A549 (cell line): ENCODE measurements at regions not wholly inside any gene's neighbourhood (a gene's known extent, or its start where the extent isn't known, plus 50 kb on each side); places are given as distances from the start of the nearest gene placed in this dataset.

Source experiments
- ATAC-seq, 2 experiments: fragments of 200-7000 bp in 1 of 2; fragments of >200 bp in 1 of 2; cut with Nextera tagmentation in 1 of 2; cut with Tn5 transposase in 1 of 2; 3 replicates each; pipeline versions ENCODE4 v1.8.0 to v1.9.1; 2018 to 2020; ENCODE audit warnings: mild to moderate bottlenecking in 1 of 2, moderate library complexity in 1 of 2
- CTCF ChIA-PET: fragments of 300-600 bp; sonication (Branson Sonifier 250); formaldehyde crosslinking; extraction: SDS; loops from one replicate; lab custom pipeline; 2021; ENCODE audit warnings: antibody characterized with exemption, inconsistent platforms; lab: Yijun Ruan, JAX
- POLR2A ChIA-PET: fragments of 350-600 bp; formaldehyde crosslinking; extraction: SDS; loops from one replicate; lab custom pipeline; 2021; ENCODE audit warnings: antibody characterized with exemption, inconsistent platforms; lab: Yijun Ruan, JAX
- DNase-seq, 2 experiments: peaks; one replicate each; pipeline versions ENCODE4 v3.0.0 to v3.0.0-alpha.2; 2011 to 2016; ENCODE audit warnings: low read depth in 1 of 2, low spot score in 1 of 2
- FAIRE-seq: peaks from 2 replicates; lab custom pipeline; 2011; peaks lifted over from hg19 to GRCh38; lab: Jason Lieb, UNC
- H3K27ac ChIP-seq, 2 experiments: fragments of >200 bp; sonication (Bioruptor Twin); formaldehyde crosslinking; 3 replicates each; pipeline ENCODE4 v1.5.1; 2016 to 2017
- H3K4me1 ChIP-seq: fragments of >200 bp; sonication (Bioruptor Twin); formaldehyde crosslinking; 3 replicates; pipeline ENCODE4 v1.6.1; 2016
- H3K4me2 ChIP-seq: fragments of >200 bp; sonication (Bioruptor Twin); formaldehyde crosslinking; 3 replicates; pipeline ENCODE4 v1.6.1; 2016
- H3K4me3 ChIP-seq: fragments of >200 bp; sonication (Bioruptor Twin); formaldehyde crosslinking; 3 replicates; pipeline ENCODE4 v1.5.1; 2016
- H3K9me3 ChIP-seq: fragments of >200 bp; sonication (Bioruptor Twin); formaldehyde crosslinking; 3 replicates; pipeline ENCODE4 v1.6.1; 2016
- ATOH8 ChIP-seq: fragments of 250-450 bp; sonication (Bioruptor Pico); IDR thresholded peaks from 2 replicates; pipeline ENCODE4 v1.5.0; 2020; ENCODE audit warnings: low read depth, mild to moderate bottlenecking, moderate library complexity
- CBX2 ChIP-seq: fragments of 200-600 bp; sonication (generic); IDR thresholded peaks from 2 replicates; pipeline ENCODE4 v1.6.1; 2016; ENCODE audit warnings: low read depth, mild to moderate bottlenecking, borderline replicate concordance
- CHD4 ChIP-seq: fragments of 200-600 bp; sonication (generic); IDR thresholded peaks from 2 replicates; pipeline ENCODE4 v1.6.1; 2016; ENCODE audit warnings: antibody characterized with exemption, mild to moderate bottlenecking, borderline replicate concordance
- CTCF ChIP-seq: fragments of >200 bp; sonication (Bioruptor Twin); formaldehyde crosslinking; IDR thresholded peaks from 3 replicates; pipeline ENCODE4 v1.5.1; 2016
- EHF ChIP-seq: fragments of 250-450 bp; sonication (Bioruptor Pico); IDR thresholded peaks from 2 replicates; pipeline ENCODE4 v1.5.0; 2020; ENCODE audit warnings: mild to moderate bottlenecking
- EHMT2 ChIP-seq: fragments of 200-600 bp; sonication (generic); IDR thresholded peaks from 2 replicates; pipeline ENCODE4 v1.6.1; 2016; ENCODE audit warnings: antibody characterized with exemption, low read depth, mild to moderate bottlenecking, moderate library complexity
- FOSB ChIP-seq: fragments of 250-450 bp; sonication (Bioruptor Pico); IDR thresholded peaks from 2 replicates; pipeline ENCODE4 v1.5.0; 2020; ENCODE audit warnings: mild to moderate bottlenecking, moderate library complexity
- FOSL2 ChIP-seq, 2 experiments: fragments of 450-650 bp in 1 of 2; fragments of >200 bp in 1 of 2; sonication (Bioruptor Twin) in 1 of 2; formaldehyde crosslinking; IDR thresholded peaks; 2 replicates each; pipeline versions ENCODE4 v1.5.0 to v1.6.1; 2016 to 2020; ENCODE audit warnings: mild to moderate bottlenecking in 1 of 2, moderate library complexity in 1 of 2
- HDAC2 ChIP-seq: fragments of 200-600 bp; sonication (generic); IDR thresholded peaks from 2 replicates; pipeline ENCODE4 v1.6.1; 2016
- HES2 ChIP-seq: fragments of >200 bp; sonication (Bioruptor Twin); formaldehyde crosslinking; IDR thresholded peaks from 2 replicates; pipeline ENCODE4 v1.6.1; 2016
- HOXA7 ChIP-seq: fragments of 250-450 bp; sonication (Bioruptor Pico); IDR thresholded peaks from 2 replicates; pipeline ENCODE4 v1.5.0; 2020; ENCODE audit warnings: mild to moderate bottlenecking, moderate library complexity
- HOXB13 ChIP-seq: fragments of 250-450 bp; sonication (Bioruptor Pico); IDR thresholded peaks from 2 replicates; pipeline ENCODE4 v1.5.0; 2020; ENCODE audit warnings: low read depth, mild to moderate bottlenecking, moderate library complexity
- JUN ChIP-seq, 2 experiments: fragments of >200 bp; sonication (Bioruptor Twin); formaldehyde crosslinking; IDR thresholded peaks; 2 replicates in 1 of 2; 3 replicates in 1 of 2; pipeline ENCODE4 v1.6.1; 2016 to 2017
- JUNB ChIP-seq: fragments of >200 bp; sonication (Bioruptor Twin); formaldehyde crosslinking; IDR thresholded peaks from 2 replicates; pipeline ENCODE4 v1.6.1; 2016
- KDM1A ChIP-seq: fragments of 200-600 bp; sonication (generic); IDR thresholded peaks from 2 replicates; pipeline ENCODE4 v1.6.1; 2016; ENCODE audit warnings: low read depth, mild to moderate bottlenecking
- MAZ ChIP-seq: fragments of 150-350 bp; IDR thresholded peaks from 2 replicates; pipeline ENCODE4 v1.6.1; 2014; ENCODE audit warnings: antibody characterized with exemption, low read depth, low read length, borderline replicate concordance
- MYC ChIP-seq: IDR thresholded peaks from 2 replicates; pipeline ENCODE4 v1.6.1; 2012; ENCODE audit warnings: mild to moderate bottlenecking, inconsistent platforms, low read length, improper control_type of control experiment, borderline replicate concordance
- NFE2L2 ChIP-seq: fragments of 150-350 bp; conservative IDR thresholded peaks from 2 replicates; pipeline ENCODE4 v1.6.1; 2014; ENCODE audit warnings: low read length
- NPAS2 ChIP-seq: fragments of 250-450 bp; sonication (Bioruptor Pico); IDR thresholded peaks from 2 replicates; pipeline ENCODE4 v1.8.0; 2022; ENCODE audit warnings: mild to moderate bottlenecking, moderate library complexity, borderline replicate concordance
- NR3C1 ChIP-seq: fragments of >200 bp; sonication (Bioruptor Twin); formaldehyde crosslinking; IDR thresholded peaks from 3 replicates; pipeline ENCODE4 v1.6.1; 2017
- PBX3 ChIP-seq: IDR thresholded peaks from 2 replicates; pipeline ENCODE4 v1.6.1; 2012
- POLR2AphosphoS2 ChIP-seq: conservative IDR thresholded peaks from 2 replicates; pipeline ENCODE4 v1.6.1; 2012; ENCODE audit warnings: low read length, improper control_type of control experiment, inconsistent platforms
- RAD21 ChIP-seq, 2 experiments: fragments of >200 bp in 1 of 2; sonication (Bioruptor Twin) in 1 of 2; formaldehyde crosslinking in 1 of 2; IDR thresholded peaks in 1 of 2; conservative IDR thresholded peaks in 1 of 2; 2 replicates in 1 of 2; 3 replicates in 1 of 2; pipeline ENCODE4 v1.6.1; 2012 to 2018; ENCODE audit warnings: inconsistent platforms in 1 of 2
- RARB ChIP-seq: fragments of 250-450 bp; sonication (Bioruptor Pico); IDR thresholded peaks from 2 replicates; pipeline ENCODE4 v1.8.0; 2021; ENCODE audit warnings: mild to moderate bottlenecking, moderate library complexity
- SMC3 ChIP-seq: fragments of >200 bp; sonication (Bioruptor Twin); formaldehyde crosslinking; IDR thresholded peaks from 3 replicates; pipeline ENCODE4 v1.6.1; 2018; ENCODE audit warnings: inconsistent platforms
- TFCP2L1 ChIP-seq: fragments of 250-450 bp; sonication (Bioruptor Pico); IDR thresholded peaks from 2 replicates; pipeline ENCODE4 v1.5.0; 2021; ENCODE audit warnings: mild to moderate bottlenecking
- ZFP36 ChIP-seq: fragments of 450-650 bp; IDR thresholded peaks from 2 replicates; pipeline ENCODE4 v1.6.1; 2014; ENCODE audit warnings: borderline replicate concordance; ENCODE audit not compliant: partially characterized antibody
- ZSCAN20 ChIP-seq: fragments of 250-450 bp; sonication (Bioruptor Pico); IDR thresholded peaks from 2 replicates; pipeline ENCODE4 v1.8.0; 2022; ENCODE audit warnings: mild to moderate bottlenecking, moderate library complexity
- WGBS: methylation state at CpG from one replicate; pipeline ENCODE4 v1.1.6; 2017; ENCODE audit errors: missing lambda C conversion rate; 5-methylcytosine and 5-hydroxymethylcytosine counted together

- ATAC-seq (no peak), FAIRE-seq (no peak), DNase-seq (no peak)
- POLR2A ChIA-PET, result no interaction called here
- TF ChIP-seq CHD4, result no peak
- TF ChIP-seq NFE2L2, result no peak
- TF ChIP-seq SMC3, result no peak
- no peak for TF ChIP-seq FOSL2 (IDR thresholded peaks at IDR 0.05)
- TF ChIP-seq FOSL2 (CRISPR knock-in tag; IDR thresholded peaks at IDR 0.05), result no peak
- TF ChIP-seq CTCF, result no peak
- no peak overlapping the region for H3K27ac ChIP-seq
- no peaks in the 10 kb centered on the region for H3K9me3 ChIP-seq
- CTCF ChIA-PET, result no interaction called here
- no peaks in the 10 kb centered on the region for H3K4me1 ChIP-seq
- H3K4me3 ChIP-seq, result no peak overlapping the region
- no peak overlapping the region for H3K4me2 ChIP-seq
- 8% methylated on average over 1 of the region's 1 CpG for WGBS
Observed at GRCh38 chr5:5792106-5792505, 369.6 kb downstream of the ICE1 start.

GRCh38 chr5:5788793-5789192 lies 366.3 kb downstream of the ICE1 start:
- ChIA-PET POLR2A (no interaction called here), CTCF (no interaction called here)
- H3K9me3 ChIP-seq, result no peaks in the 10 kb centered on the region
- ATAC-seq (no peak), DNase-seq (no peak), FAIRE-seq (no peak)
- H3K4me1 ChIP-seq, result no peaks in the 10 kb centered on the region
- H3K4me2 ChIP-seq, result no peak overlapping the region
- no peak overlapping the region for H3K27ac ChIP-seq
- WGBS, result 46% methylated on average over 5 of the region's 5 CpGs
- no peak overlapping the region for H3K4me3 ChIP-seq
- TF ChIP-seq NR3C1 (no peak), CTCF (no peak), EHMT2 (no peak), RARB (CRISPR knock-in tag) (no peak), RAD21 (conservative IDR thresholded peaks at IDR 0.05 in 1 of 2, IDR thresholded peaks at IDR 0.05 in 1 of 2) (no peak), HOXB13 (CRISPR knock-in tag) (no peak), ZSCAN20 (CRISPR knock-in tag) (no peak), JUN (IDR thresholded peaks at IDR 0.05) (no peak), HES2 (no peak), ATOH8 (CRISPR knock-in tag) (no peak), CBX2 (no peak), JUNB (no peak)

- ChIA-PET CTCF (interaction anchor here (1.2 kb wide), 1 partner anchor 9 kb away, joined by 3 read pairs; no protein-coding TSS in a partner anchor), POLR2A (no interaction called here)
- 25% methylated on average over 2 of the region's 2 CpGs for WGBS
- Histone ChIP-seq H3K4me2 (no peak overlapping the region), H3K4me1 (no peaks in the 10 kb centered on the region), H3K9me3 (no peaks in the 10 kb centered on the region), H3K27ac (no peak overlapping the region), H3K4me3 (no peak overlapping the region)
- FAIRE-seq (no peak), ATAC-seq (no peak), DNase-seq (no peak)
- TF ChIP-seq ZFP36, result no peak
- no peak for TF ChIP-seq FOSB (CRISPR knock-in tag)
- no peak for TF ChIP-seq NPAS2 (CRISPR knock-in tag)
- no peak for TF ChIP-seq ATOH8 (CRISPR knock-in tag)
- TF ChIP-seq CHD4, result no peak
- TF ChIP-seq KDM1A, result no peak
- no peak for TF ChIP-seq JUN (IDR thresholded peaks at IDR 0.05)
- no peak for TF ChIP-seq TFCP2L1
- TF ChIP-seq HOXA7 (CRISPR knock-in tag), result no peak
- TF ChIP-seq PBX3, result no peak
- TF ChIP-seq ZSCAN20 (CRISPR knock-in tag), result no peak
- TF ChIP-seq POLR2AphosphoS2, result no peak
- TF ChIP-seq MYC, result no peak
- TF ChIP-seq EHF (CRISPR knock-in tag), result no peak
- TF ChIP-seq MAZ, result no peak
- TF ChIP-seq HDAC2, result no peak
Observed at GRCh38 chr5:5787373-5787772, 364.9 kb downstream of the ICE1 start.
